COLO668 (cell line): ENCODE measurements at regions not wholly inside any gene's neighbourhood (a gene's known extent, or its start where the extent isn't known, plus 50 kb on each side); places are given as distances from the start of the nearest gene placed in this dataset.
A peak's percentile ranks its signal among the peaks of the same experiment; 100 is the strongest.
"Not testable (repeated sequence)": the region's sequence is repeated elsewhere in the genome, so short reads cannot be mapped to it uniquely, and the experiment has no call there.

Experiments used
- DNase-seq: peaks from one replicate; lab custom pipeline; 2025; ENCODE audit not compliant: unreplicated experiment; lab: John Stamatoyannopoulos, UW

GRCh38 chr7:91564541-91564940 is 300.3 kb downstream of the FZD1 start:
- DNase-seq: no peak

- DNase-seq: peak; percentile 23
These were observed 301.5 kb downstream of the FZD1 start for GRCh38 chr7:91565499-91566401.

GRCh38 chr7:91566402-91566732 is 302.1 kb downstream of the FZD1 start:
- DNase-seq: no peak

- no peak for DNase-seq
These were observed 303.1 kb downstream of the FZD1 start for GRCh38 chr7:91567081-91568012.

- no peak for DNase-seq
These were observed 303.9 kb downstream of the FZD1 start for GRCh38 chr7:91568138-91568537.

GRCh38 chr7:91569728-91570457 is 305.7 kb downstream of the FZD1 start:
- DNase-seq: no peak

- no peak for DNase-seq
These were observed 306.3 kb downstream of the FZD1 start for GRCh38 chr7:91570560-91570959.

- no peak for DNase-seq
These were observed 307.4 kb downstream of the FZD1 start for GRCh38 chr7:91571601-91572000.

- DNase-seq: no peak
These were observed 307.1 kb downstream of the MTERF1 start for GRCh38 chr7:91573405-91573804.

GRCh38 chr7:91576459-91576858 is 304.0 kb downstream of the MTERF1 start:
- not testable (repeated sequence) for DNase-seq

- no peak for DNase-seq
These were observed 300.7 kb downstream of the MTERF1 start for GRCh38 chr7:91579837-91580236.

- DNase-seq: no peak
These were observed 297.6 kb downstream of the MTERF1 start for GRCh38 chr7:91582799-91583477.

- no peak for DNase-seq
These were observed 284.2 kb downstream of the MTERF1 start for GRCh38 chr7:91596287-91596686.

GRCh38 chr7:91598791-91599190 is 281.7 kb downstream of the MTERF1 start:
- no peak for DNase-seq

- DNase-seq: no peak
These were observed 280.4 kb downstream of the MTERF1 start for GRCh38 chr7:91600112-91600511.

- DNase-seq: no peak
These were observed 276.8 kb downstream of the MTERF1 start for GRCh38 chr7:91603707-91604106.

GRCh38 chr7:91608606-91609005 is 271.9 kb downstream of the MTERF1 start:
- no peak for DNase-seq

GRCh38 chr7:91609525-91609924 is 271.0 kb downstream of the MTERF1 start:
- DNase-seq: no peak

- no peak for DNase-seq
These were observed 266.1 kb downstream of the MTERF1 start for GRCh38 chr7:91614431-91614830.
